ENCODE measurements at regions not wholly inside any gene's neighbourhood (a gene's known extent, or its start where the extent isn't known, plus 50 kb on each side); places are given as distances from the start of the nearest gene placed in this dataset.
"Not testable (repeated sequence)": the region's sequence is repeated elsewhere in the genome, so short reads cannot be mapped to it uniquely, and the experiment has no call there.

- DNase-seq (ENCODE audit: low spot score): no peak
These were observed 219.1 kb downstream of the RPL10L start for GRCh38 chr14:46432516-46432915.

GRCh38 chr14:46417066-46417465 lies 234.5 kb downstream of the RPL10L start:
- TF ChIP-seq CTCF (conservative IDR thresholded peaks at IDR 0.05; ENCODE audit: low read depth, low read length): no peak
- no peak for TF ChIP-seq EZH2 (IDR thresholded peaks at IDR 0.05; ENCODE audit: borderline replicate concordance, low read depth, low read length, poor library complexity, severe bottlenecking)
- POLR2A ChIA-PET (ENCODE audit: low non-redundant PET): no interaction called here
- H3K27ac ChIP-seq (ENCODE audit: low read depth, low read length, poor library complexity, severe bottlenecking): no peak overlapping the region
- H3K4me3 ChIP-seq (ENCODE audit: low read depth, low read length, poor library complexity, severe bottlenecking): no peak overlapping the region
- no peaks in the 10 kb centered on the region for H3K27me3 ChIP-seq (replicated peaks; ENCODE audit: insufficient read depth, low read depth, low read length, poor library complexity)
- intact Hi-C loops (cut with micrococcal nuclease; ENCODE audit: unreplicated experiment): no loop called here
- no peak for DNase-seq (ENCODE audit: low spot score)
- H3K36me3 ChIP-seq (ENCODE audit: insufficient read depth, low read length, poor library complexity, severe bottlenecking): no peaks in the 10 kb centered on the region
- H3K9me3 ChIP-seq (ENCODE audit: low read depth, low read length, poor library complexity, severe bottlenecking): peaks cover 25% of the 10 kb centered on the region
- CTCF ChIA-PET: no interaction called here
- no TSS peak for BruUV-seq (replicated peaks)
- no peaks in the 10 kb centered on the region for H3K4me1 ChIP-seq (ENCODE audit: insufficient read depth, low read length, poor library complexity, severe bottlenecking)

More at GRCh38 chr14:46432516-46432915, 219.1 kb downstream of the RPL10L start:
- H3K4me3 ChIP-seq (ENCODE audit: low read depth, low read length, poor library complexity, severe bottlenecking): no peak overlapping the region
- no peaks in the 10 kb centered on the region for H3K36me3 ChIP-seq (ENCODE audit: insufficient read depth, low read length, poor library complexity, severe bottlenecking)
- intact Hi-C loops (cut with micrococcal nuclease; ENCODE audit: unreplicated experiment): no loop called here
- BruUV-seq (replicated peaks): no TSS peak
- CTCF ChIA-PET: no interaction called here
- no peaks in the 10 kb centered on the region for H3K9me3 ChIP-seq (ENCODE audit: low read depth, low read length, poor library complexity, severe bottlenecking)
- TF ChIP-seq EZH2 (IDR thresholded peaks at IDR 0.05; ENCODE audit: borderline replicate concordance, low read depth, low read length, poor library complexity, severe bottlenecking) (no peak), CTCF (conservative IDR thresholded peaks at IDR 0.05; ENCODE audit: low read depth, low read length) (no peak)
- POLR2A ChIA-PET (ENCODE audit: low non-redundant PET): no interaction called here
- no peaks in the 10 kb centered on the region for H3K4me1 ChIP-seq (ENCODE audit: insufficient read depth, low read length, poor library complexity, severe bottlenecking)
- H3K27ac ChIP-seq (ENCODE audit: low read depth, low read length, poor library complexity, severe bottlenecking): no peak overlapping the region
- no peaks in the 10 kb centered on the region for H3K27me3 ChIP-seq (replicated peaks; ENCODE audit: insufficient read depth, low read depth, low read length, poor library complexity)

GRCh38 chr14:46404865-46405811 lies 246.4 kb downstream of the RPL10L start:
- POLR2A ChIA-PET (ENCODE audit: low non-redundant PET): no interaction called here
- CTCF ChIA-PET: no interaction called here

DNA sequence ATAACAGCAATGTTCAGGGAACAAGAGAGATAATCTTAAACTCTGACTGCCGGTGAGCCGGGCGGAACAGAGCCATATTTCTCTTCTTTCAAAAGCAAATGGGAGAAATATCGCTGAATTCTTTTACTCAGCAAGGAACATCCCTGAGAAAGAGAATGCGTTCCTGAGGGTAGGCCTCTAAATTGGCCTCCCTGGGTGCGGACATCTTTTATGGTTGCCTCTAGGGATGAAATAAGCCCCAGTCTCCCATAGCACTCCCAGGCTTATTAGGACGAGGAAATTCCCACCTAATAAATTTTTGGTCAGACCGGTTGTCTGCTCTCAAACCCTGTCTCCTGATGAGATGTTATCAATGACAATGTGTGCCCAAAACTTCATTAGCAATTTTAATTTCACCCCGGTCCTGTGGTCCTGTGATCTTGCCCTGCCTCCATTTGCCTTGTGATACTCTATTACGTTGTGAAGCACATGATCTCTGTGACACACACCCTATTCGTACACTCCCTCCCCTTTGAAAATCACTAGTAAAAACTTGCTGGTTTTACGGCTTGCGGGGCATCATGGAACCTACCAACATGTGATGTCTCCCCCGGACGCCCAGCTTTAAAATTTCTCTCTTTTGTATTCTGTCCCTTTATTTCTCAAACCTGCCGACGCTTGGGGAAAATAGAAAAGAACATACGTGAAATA lies 249.4 kb downstream of the RPL10L start:
- H3K27ac ChIP-seq (ENCODE audit: low read depth, low read length, poor library complexity, severe bottlenecking); POLR2A ChIA-PET (ENCODE audit: low non-redundant PET); H3K36me3 ChIP-seq (ENCODE audit: insufficient read depth, low read length, poor library complexity, severe bottlenecking); intact Hi-C loops (cut with micrococcal nuclease; ENCODE audit: unreplicated experiment); DNase-seq (ENCODE audit: low spot score); H3K9me3 ChIP-seq (ENCODE audit: low read depth, low read length, poor library complexity, severe bottlenecking); H3K4me1 ChIP-seq (ENCODE audit: insufficient read depth, low read length, poor library complexity, severe bottlenecking); BruUV-seq (replicated peaks); H3K4me3 ChIP-seq (ENCODE audit: low read depth, low read length, poor library complexity, severe bottlenecking); H3K27me3 ChIP-seq (replicated peaks; ENCODE audit: insufficient read depth, low read depth, low read length, poor library complexity); CTCF ChIA-PET: not testable (repeated sequence)

More at GRCh38 chr14:46404865-46405811, 246.4 kb downstream of the RPL10L start:
- Histone ChIP-seq H3K27ac (ENCODE audit: low read depth, low read length, poor library complexity, severe bottlenecking) (no peak overlapping the region), H3K9me3 (ENCODE audit: low read depth, low read length, poor library complexity, severe bottlenecking) (no peaks in the 10 kb centered on the region), H3K36me3 (ENCODE audit: insufficient read depth, low read length, poor library complexity, severe bottlenecking) (no peaks in the 10 kb centered on the region), H3K4me3 (ENCODE audit: low read depth, low read length, poor library complexity, severe bottlenecking) (no peak overlapping the region), H3K4me1 (ENCODE audit: insufficient read depth, low read length, poor library complexity, severe bottlenecking) (no peaks in the 10 kb centered on the region), H3K27me3 (replicated peaks; ENCODE audit: insufficient read depth, low read depth, low read length, poor library complexity) (no peaks in the 10 kb centered on the region)
- DNase-seq (ENCODE audit: low spot score): no peak
- no peak for TF ChIP-seq EZH2 (IDR thresholded peaks at IDR 0.05; ENCODE audit: borderline replicate concordance, low read depth, low read length, poor library complexity, severe bottlenecking)
- TF ChIP-seq CTCF (conservative IDR thresholded peaks at IDR 0.05; ENCODE audit: low read depth, low read length): no peak
- BruUV-seq (replicated peaks): no TSS peak
- intact Hi-C loops (cut with micrococcal nuclease; ENCODE audit: unreplicated experiment): no loop called here

All from A673 (cell line).